Tibial nerve (tissue), 3 donors: ENCODE measurements at regions not wholly inside any gene's neighbourhood (a gene's known extent, or its start where the extent isn't known, plus 50 kb on each side); places are given as distances from the start of the nearest gene placed in this dataset.

ENCODE experiments used
- EP300 ChIP-seq, 2 donors: sonication (generic); formaldehyde crosslinking; IDR thresholded peaks; one replicate each; pipeline ENCODE4 v1.6.1; 2017; ENCODE audit warnings: antibody characterized with exemption in 2 of 2, mild to moderate bottlenecking in 1 of 2
- POLR2A ChIP-seq, 2 donors: fragments of 450-650 bp; IDR thresholded peaks; one replicate each; pipeline ENCODE4 v1.6.1; 2017; ENCODE audit warnings: antibody characterized with exemption in 2 of 2, mild to moderate bottlenecking in 2 of 2, moderate library complexity in 2 of 2

GRCh38 chr1:73359001-73359400 is 839.0 kb downstream of the LRRIQ3 start:
- no peak for TF ChIP-seq POLR2A (IDR thresholded peaks at IDR 0.05)
- TF ChIP-seq EP300 (IDR thresholded peaks at IDR 0.05), result no peak
